Urinary bladder (tissue), 3 donors: ENCODE measurements at regions not wholly inside any gene's neighbourhood (a gene's known extent, or its start where the extent isn't known, plus 50 kb on each side); places are given as distances from the start of the nearest gene placed in this dataset.

Source experiments
- DNase-seq: peaks from one replicate; pipeline ENCODE4 v3.0.0-alpha.2; 2015; ENCODE audit errors: extremely low spot score
- H3K27ac ChIP-seq: one replicate; pipeline ENCODE4 v1.5.1; 2013; ENCODE audit warnings: low read depth, mild to moderate bottlenecking, moderate library complexity
- H3K36me3 ChIP-seq: one replicate; pipeline ENCODE4 v1.6.1; 2013; ENCODE audit warnings: mild to moderate bottlenecking, moderate library complexity; ENCODE audit not compliant: insufficient read depth
- H3K4me1 ChIP-seq: one replicate; pipeline ENCODE4 v1.6.1; 2013; ENCODE audit warnings: mild to moderate bottlenecking, moderate library complexity; ENCODE audit not compliant: insufficient read depth
- H3K4me3 ChIP-seq: one replicate; pipeline ENCODE4 v1.5.1; 2013; ENCODE audit warnings: low read depth, low read length
- WGBS: extraction: QIAGEN DNeasy Blood & Tissue Kit; methylation state at CpG from one replicate; pipeline ENCODE4 v1.1.7; 2013; 5-methylcytosine and 5-hydroxymethylcytosine counted together
- donor health status: healthy with polysubstance abuse.
- donor health status: healthy.

- Histone ChIP-seq H3K36me3 (no peaks in the 10 kb centered on the region), H3K27ac (no peak overlapping the region), H3K4me1 (no peaks in the 10 kb centered on the region), H3K4me3 (no peak overlapping the region)
- WGBS, result 87% methylated on average over 6 of the region's 6 CpGs
- DNase-seq, result no peak
Measured at GRCh38 chr3:72323773-72324172, 524.5 kb downstream of the SHQ1 start.

- H3K4me1 ChIP-seq, result no peaks in the 10 kb centered on the region
- 95% methylated on average over 11 of the region's 11 CpGs for WGBS
- H3K36me3 ChIP-seq, result no peaks in the 10 kb centered on the region
- no peak overlapping the region for H3K27ac ChIP-seq
- no peak for DNase-seq
- H3K4me3 ChIP-seq, result no peak overlapping the region
Measured at GRCh38 chr3:72322264-72322976, 525.8 kb downstream of the SHQ1 start.

- no peaks in the 10 kb centered on the region for H3K36me3 ChIP-seq
- 68% methylated on average over 3 of the region's 3 CpGs for WGBS
- no peak overlapping the region for H3K4me3 ChIP-seq
- no peaks in the 10 kb centered on the region for H3K4me1 ChIP-seq
- H3K27ac ChIP-seq, result no peak overlapping the region
- DNase-seq, result no peak
Measured at GRCh38 chr3:72320955-72321303, 527.3 kb downstream of the SHQ1 start.

- no peak overlapping the region for H3K4me3 ChIP-seq
- H3K4me1 ChIP-seq, result no peaks in the 10 kb centered on the region
- no peaks in the 10 kb centered on the region for H3K36me3 ChIP-seq
- WGBS, result 94% methylated on average over 17 of the region's 17 CpGs
- no peak overlapping the region for H3K27ac ChIP-seq
- DNase-seq, result no peak
Measured at GRCh38 chr3:72320095-72320954, 527.9 kb downstream of the SHQ1 start.

GRCh38 chr3:72319194-72320094, 528.8 kb downstream of the SHQ1 start:
- 81% methylated on average over 6 of the region's 6 CpGs for WGBS
- no peak for DNase-seq
- Histone ChIP-seq H3K36me3 (no peaks in the 10 kb centered on the region), H3K4me3 (no peak overlapping the region), H3K4me1 (no peaks in the 10 kb centered on the region), H3K27ac (no peak overlapping the region)

- Histone ChIP-seq H3K4me3 (no peak overlapping the region), H3K4me1 (no peaks in the 10 kb centered on the region), H3K27ac (no peak overlapping the region), H3K36me3 (no peaks in the 10 kb centered on the region)
- 33% methylated on average over 12 of the region's 12 CpGs for WGBS
- DNase-seq, result no peak
Measured at GRCh38 chr3:72318504-72319193, 529.6 kb downstream of the SHQ1 start.

GRCh38 chr3:72317491-72317890, 530.8 kb downstream of the SHQ1 start:
- no peak overlapping the region for H3K27ac ChIP-seq
- no peak overlapping the region for H3K4me3 ChIP-seq
- H3K36me3 ChIP-seq, result no peaks in the 10 kb centered on the region
- WGBS, result 56% methylated on average over 7 of the region's 7 CpGs
- DNase-seq, result no peak
- no peaks in the 10 kb centered on the region for H3K4me1 ChIP-seq

- Histone ChIP-seq H3K36me3 (no peaks in the 10 kb centered on the region), H3K4me3 (no peak overlapping the region), H3K27ac (no peak overlapping the region), H3K4me1 (no peaks in the 10 kb centered on the region)
- WGBS, result 90% methylated on average over 13 of the region's 13 CpGs
- DNase-seq, result no peak
Measured at GRCh38 chr3:72316501-72317279, 531.6 kb downstream of the SHQ1 start.

- H3K36me3 ChIP-seq, result no peaks in the 10 kb centered on the region
- no peaks in the 10 kb centered on the region for H3K4me1 ChIP-seq
- no peak for DNase-seq
- H3K4me3 ChIP-seq, result no peak overlapping the region
- H3K27ac ChIP-seq, result no peak overlapping the region
- WGBS, result 100% methylated on average over 1 of the region's 1 CpG
Measured at GRCh38 chr3:72313308-72313707, 528.4 kb upstream of the PROK2 start.

GRCh38 chr3:72312339-72312738, 527.4 kb upstream of the PROK2 start:
- no peak for DNase-seq
- H3K4me3 ChIP-seq, result no peak overlapping the region
- H3K27ac ChIP-seq, result no peak overlapping the region
- 85% methylated on average over 6 of the region's 6 CpGs for WGBS
- no peaks in the 10 kb centered on the region for H3K36me3 ChIP-seq
- no peaks in the 10 kb centered on the region for H3K4me1 ChIP-seq

- H3K4me3 ChIP-seq, result no peak overlapping the region
- no peak overlapping the region for H3K27ac ChIP-seq
- DNase-seq, result no peak
- WGBS, result 91% methylated on average over 7 of the region's 7 CpGs
- no peaks in the 10 kb centered on the region for H3K4me1 ChIP-seq
- no peaks in the 10 kb centered on the region for H3K36me3 ChIP-seq
Measured at GRCh38 chr3:72311425-72311824, 526.5 kb upstream of the PROK2 start.

GRCh38 chr3:72310419-72311380, 525.8 kb upstream of the PROK2 start:
- H3K4me1 ChIP-seq, result no peaks in the 10 kb centered on the region
- H3K4me3 ChIP-seq, result no peak overlapping the region
- H3K27ac ChIP-seq, result no peak overlapping the region
- H3K36me3 ChIP-seq, result no peaks in the 10 kb centered on the region
- WGBS, result 45% methylated on average over 20 of the region's 20 CpGs
- DNase-seq, result peak; percentile 28
